ENCODE measurements at regions not wholly inside any gene's neighbourhood (a gene's known extent, or its start where the extent isn't known, plus 50 kb on each side); places are given as distances from the start of the nearest gene placed in this dataset.

- DNase-seq (ENCODE audit: low read depth): no peak
Observed at GRCh38 chr1:191585095-191585494, 573.2 kb upstream of the RGS18 start.

- DNase-seq (ENCODE audit: low read depth): no peak
Observed at GRCh38 chr1:191588905-191589304, 569.4 kb upstream of the RGS18 start.

GRCh38 chr1:191589536-191589935 lies 568.7 kb upstream of the RGS18 start:
- no peak for DNase-seq (ENCODE audit: low read depth)

- no peak for DNase-seq (ENCODE audit: low read depth)
Observed at GRCh38 chr1:191590578-191590977, 567.7 kb upstream of the RGS18 start.

GRCh38 chr1:191592039-191592438 lies 566.2 kb upstream of the RGS18 start:
- no peak for DNase-seq (ENCODE audit: low read depth)

- DNase-seq (ENCODE audit: low read depth): no peak
Observed at GRCh38 chr1:191592907-191593306, 565.4 kb upstream of the RGS18 start.

- DNase-seq (ENCODE audit: low read depth): no peak
Observed at GRCh38 chr1:191595170-191595569, 563.1 kb upstream of the RGS18 start.

GRCh38 chr1:191608367-191608766 lies 549.9 kb upstream of the RGS18 start:
- no peak for DNase-seq (ENCODE audit: low read depth)

- DNase-seq (ENCODE audit: low read depth): no peak
Observed at GRCh38 chr1:191609305-191609704, 549.0 kb upstream of the RGS18 start.

- DNase-seq (ENCODE audit: low read depth): no peak
Observed at GRCh38 chr1:191615101-191615821, 543.0 kb upstream of the RGS18 start.

GRCh38 chr1:191618181-191618580 lies 540.1 kb upstream of the RGS18 start:
- no peak for DNase-seq (ENCODE audit: low read depth)

- no peak for DNase-seq (ENCODE audit: low read depth)
Observed at GRCh38 chr1:191620883-191621282, 537.4 kb upstream of the RGS18 start.

GRCh38 chr1:191624044-191624443 lies 534.2 kb upstream of the RGS18 start:
- DNase-seq (ENCODE audit: low read depth): no peak

GRCh38 chr1:191629836-191630235 lies 528.4 kb upstream of the RGS18 start:
- DNase-seq (ENCODE audit: low read depth): no peak

- no peak for DNase-seq (ENCODE audit: low read depth)
Observed at GRCh38 chr1:191634801-191635508, 523.3 kb upstream of the RGS18 start.

- no peak for DNase-seq (ENCODE audit: low read depth)
Observed at GRCh38 chr1:191636345-191636744, 521.9 kb upstream of the RGS18 start.

GRCh38 chr1:191641420-191642260 lies 516.6 kb upstream of the RGS18 start:
- no peak for DNase-seq (ENCODE audit: low read depth)

GRCh38 chr1:191643060-191643459 lies 515.2 kb upstream of the RGS18 start:
- DNase-seq (ENCODE audit: low read depth): no peak

- no peak for DNase-seq (ENCODE audit: low read depth)
Observed at GRCh38 chr1:191648939-191649338, 509.3 kb upstream of the RGS18 start.

GRCh38 chr1:191662051-191662450 lies 496.2 kb upstream of the RGS18 start:
- no peak for DNase-seq (ENCODE audit: low read depth)

GRCh38 chr1:191662746-191663145 lies 495.5 kb upstream of the RGS18 start:
- DNase-seq (ENCODE audit: low read depth): no peak

GRCh38 chr1:191668525-191668924 lies 489.7 kb upstream of the RGS18 start:
- no peak for DNase-seq (ENCODE audit: low read depth)

GRCh38 chr1:191669629-191670028 lies 488.6 kb upstream of the RGS18 start:
- DNase-seq (ENCODE audit: low read depth): no peak

All from CMK (cell line).